NCI-H146 treated with DMSO at 0.1 percent for 48 hours (cell line): ENCODE measurements at regions not wholly inside any gene's neighbourhood (a gene's known extent, or its start where the extent isn't known, plus 50 kb on each side); places are given as distances from the start of the nearest gene placed in this dataset.

Experiments used
- DNase-seq: peaks from one replicate; lab custom pipeline; 2025; ENCODE audit not compliant: unreplicated experiment; lab: John Stamatoyannopoulos, UW

- DNase-seq: no peak
Observed at GRCh38 chr4:124333466-124333865, 379.1 kb downstream of the ANKRD50 start.

- no peak for DNase-seq
Observed at GRCh38 chr4:124334119-124334518, 378.4 kb downstream of the ANKRD50 start.

- DNase-seq: no peak
Observed at GRCh38 chr4:124337874-124338273, 374.7 kb downstream of the ANKRD50 start.

- DNase-seq: no peak
Observed at GRCh38 chr4:124343661-124344171, 368.8 kb downstream of the ANKRD50 start.

- DNase-seq: no peak
Observed at GRCh38 chr4:124372916-124373315, 339.6 kb downstream of the ANKRD50 start.

GRCh38 chr4:124386163-124386562, 326.4 kb downstream of the ANKRD50 start:
- no peak for DNase-seq

GRCh38 chr4:124386648-124387047, 325.9 kb downstream of the ANKRD50 start:
- no peak for DNase-seq

- DNase-seq: no peak
Observed at GRCh38 chr4:124389591-124389990, 322.9 kb downstream of the ANKRD50 start.

GRCh38 chr4:124390861-124391260, 321.7 kb downstream of the ANKRD50 start:
- DNase-seq: no peak

- no peak for DNase-seq
Observed at GRCh38 chr4:124396333-124396732, 316.2 kb downstream of the ANKRD50 start.

- no peak for DNase-seq
Observed at GRCh38 chr4:124401606-124402005, 310.9 kb downstream of the ANKRD50 start.

GRCh38 chr4:124409044-124409443, 303.5 kb downstream of the ANKRD50 start:
- DNase-seq: no peak

GRCh38 chr4:124414276-124415040, 298.1 kb downstream of the ANKRD50 start:
- DNase-seq: no peak

GRCh38 chr4:124415146-124415545, 297.4 kb downstream of the ANKRD50 start:
- no peak for DNase-seq

- DNase-seq: no peak
Observed at GRCh38 chr4:124417371-124417770, 295.2 kb downstream of the ANKRD50 start.

GRCh38 chr4:124420166-124420695, 292.3 kb downstream of the ANKRD50 start:
- no peak for DNase-seq

GRCh38 chr4:124423160-124423559, 289.4 kb downstream of the ANKRD50 start:
- DNase-seq: no peak

- no peak for DNase-seq
Observed at GRCh38 chr4:124426279-124426678, 286.3 kb downstream of the ANKRD50 start.

GRCh38 chr4:124427095-124427767, 285.3 kb downstream of the ANKRD50 start:
- no peak for DNase-seq

GRCh38 chr4:124428648-124429047, 283.9 kb downstream of the ANKRD50 start:
- no peak for DNase-seq

- no peak for DNase-seq
Observed at GRCh38 chr4:124429746-124430250, 282.7 kb downstream of the ANKRD50 start.

GRCh38 chr4:124431653-124432192, 280.8 kb downstream of the ANKRD50 start:
- no peak for DNase-seq
